ENCODE measurements at regions not wholly inside any gene's neighbourhood (a gene's known extent, or its start where the extent isn't known, plus 50 kb on each side); places are given as distances from the start of the nearest gene placed in this dataset.

DNA sequence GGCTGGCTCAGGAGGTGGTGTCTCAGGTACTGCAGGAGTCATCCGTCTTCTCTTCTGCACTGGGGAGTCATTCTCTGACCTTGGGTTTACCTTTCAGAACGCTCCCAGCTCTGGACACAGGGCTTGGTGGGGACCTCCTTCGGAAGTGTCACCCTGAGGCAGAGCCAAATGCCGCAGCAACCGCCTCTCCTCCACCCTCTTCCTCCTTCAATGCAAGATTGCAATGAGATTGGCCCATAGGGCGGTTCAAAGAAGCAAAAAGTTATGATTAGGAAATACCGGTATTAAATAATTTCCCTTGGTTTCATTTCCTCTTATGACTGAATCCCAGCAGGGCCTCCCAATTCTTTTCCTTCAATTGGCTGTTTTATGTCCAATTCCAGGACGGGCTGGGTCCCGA lies 178.8 kb downstream of the ACKR3 start:
- no peak for DNase-seq

DNA sequence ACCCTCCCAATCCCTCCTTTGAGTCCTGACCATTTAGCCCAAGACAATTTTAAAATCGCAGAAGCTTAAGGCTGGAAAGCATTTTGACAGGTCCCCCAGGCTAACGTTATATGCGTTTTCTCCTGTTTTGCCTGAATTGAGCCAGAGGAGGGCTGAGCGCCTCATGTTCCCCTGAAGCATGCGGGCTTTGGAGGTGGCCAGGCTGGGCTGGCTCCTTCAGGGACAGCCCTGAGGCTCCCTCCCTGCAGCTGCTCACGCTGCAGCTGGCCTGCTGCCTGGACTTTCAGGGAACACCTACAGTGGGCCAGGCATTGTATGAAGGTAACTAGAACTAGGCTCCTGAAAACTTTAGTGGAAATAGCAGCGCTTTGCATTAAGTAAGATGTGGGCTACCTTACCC lies 179.2 kb downstream of the ACKR3 start:
- DNase-seq: no peak

DNA sequence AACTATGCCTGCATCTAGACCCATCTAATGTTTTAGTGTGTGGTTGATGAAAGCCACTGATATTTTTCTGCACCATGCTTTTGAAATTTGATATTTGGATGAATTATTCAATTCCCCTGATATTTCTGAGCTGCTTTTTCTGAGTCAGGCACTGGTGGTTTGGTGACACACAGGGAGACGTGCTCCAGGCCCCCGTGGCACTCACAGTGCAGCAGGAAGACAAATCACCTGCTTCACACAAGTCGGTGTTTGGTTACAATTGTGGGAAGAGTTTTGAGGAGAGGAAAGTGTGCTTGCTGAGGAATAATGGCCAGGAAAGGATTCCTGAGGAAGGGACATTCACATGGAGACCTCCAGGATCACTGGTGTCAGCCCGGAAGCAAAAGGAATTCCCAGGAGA lies 179.7 kb downstream of the ACKR3 start:
- DNase-seq: no peak

DNA sequence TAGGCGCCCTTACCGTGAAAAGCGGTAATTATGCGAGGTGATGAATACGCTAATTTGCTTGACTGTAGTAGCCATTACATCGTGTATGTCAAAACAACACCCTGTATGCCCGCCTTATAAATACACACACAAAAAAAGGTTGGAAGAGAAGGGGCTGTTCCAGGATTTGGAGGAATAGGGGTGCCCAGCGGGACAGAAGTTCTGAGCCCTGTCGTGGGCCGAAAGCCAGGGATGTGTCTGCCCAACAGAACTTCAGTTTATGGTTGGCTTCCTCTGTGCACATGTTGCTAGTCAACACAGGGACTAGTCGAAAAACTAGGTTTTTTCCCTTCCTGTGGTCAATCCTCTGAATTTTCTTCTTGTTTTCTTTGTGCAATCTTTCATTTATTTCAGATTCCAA lies 182.5 kb downstream of the ACKR3 start:
- DNase-seq: no peak

DNA sequence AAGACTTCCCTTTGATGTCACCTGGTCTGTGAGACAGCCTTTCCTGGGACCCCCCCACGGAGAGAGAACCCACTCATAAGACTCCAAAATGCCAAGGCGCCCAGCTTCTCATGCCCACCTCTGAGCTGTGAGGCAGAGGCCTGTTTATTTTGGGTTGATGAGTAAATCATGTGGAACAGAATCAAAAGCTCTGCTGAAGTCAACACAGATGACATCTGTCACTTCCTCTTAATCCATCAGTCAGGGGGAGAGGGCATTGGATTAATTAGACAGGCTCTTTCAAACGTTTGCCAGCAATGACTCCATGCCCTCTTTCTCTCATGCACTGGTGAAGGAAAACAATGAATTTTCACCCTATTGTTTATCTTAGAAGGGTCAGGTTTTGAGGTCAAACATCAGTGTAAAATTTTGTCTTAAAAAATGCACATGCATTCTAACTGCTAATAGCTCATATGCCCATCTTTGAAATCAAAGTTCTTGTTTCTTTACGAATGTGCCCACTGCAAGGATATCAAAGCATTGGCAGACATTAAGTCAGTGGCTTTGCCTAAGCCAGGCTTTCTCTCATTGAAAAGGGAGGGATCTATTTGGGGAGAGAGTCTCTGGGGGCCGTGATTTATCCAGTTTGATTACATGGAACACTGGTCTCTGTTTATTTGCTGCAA lies 184.1 kb downstream of the ACKR3 start:
- DNase-seq: no peak

DNA sequence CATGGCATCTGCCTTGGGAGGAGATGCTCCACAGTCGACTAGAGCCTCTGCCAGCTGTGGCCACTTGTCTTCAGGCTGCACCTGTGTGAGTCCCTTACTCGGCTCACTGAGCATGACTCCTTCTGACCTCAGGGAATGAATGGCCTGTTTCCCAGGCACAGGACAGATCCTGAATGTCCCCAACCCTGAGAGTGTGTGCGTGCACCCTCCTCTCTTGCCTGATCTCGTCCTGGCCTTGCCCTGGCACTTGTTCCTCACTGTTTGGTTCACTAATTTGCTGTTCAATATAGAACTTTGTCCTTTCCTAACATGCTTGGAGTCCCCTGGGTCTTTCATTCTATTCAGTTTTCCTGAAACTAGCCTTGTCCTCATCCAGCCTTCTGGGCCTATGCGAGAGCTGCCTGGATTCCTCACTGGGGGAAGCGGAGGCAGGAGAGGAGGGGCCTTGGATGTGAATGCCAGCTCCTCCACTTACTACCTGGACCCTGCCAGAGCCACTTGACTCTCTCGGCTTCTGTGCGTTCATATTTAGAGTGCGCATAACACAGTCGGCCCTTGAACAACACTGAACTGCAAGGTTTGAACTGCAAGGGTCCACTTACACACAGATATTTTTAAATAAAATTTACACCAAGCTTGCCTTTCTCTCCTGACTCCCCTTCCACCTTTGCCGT lies 184.8 kb downstream of the ACKR3 start:
- no peak for DNase-seq

DNA sequence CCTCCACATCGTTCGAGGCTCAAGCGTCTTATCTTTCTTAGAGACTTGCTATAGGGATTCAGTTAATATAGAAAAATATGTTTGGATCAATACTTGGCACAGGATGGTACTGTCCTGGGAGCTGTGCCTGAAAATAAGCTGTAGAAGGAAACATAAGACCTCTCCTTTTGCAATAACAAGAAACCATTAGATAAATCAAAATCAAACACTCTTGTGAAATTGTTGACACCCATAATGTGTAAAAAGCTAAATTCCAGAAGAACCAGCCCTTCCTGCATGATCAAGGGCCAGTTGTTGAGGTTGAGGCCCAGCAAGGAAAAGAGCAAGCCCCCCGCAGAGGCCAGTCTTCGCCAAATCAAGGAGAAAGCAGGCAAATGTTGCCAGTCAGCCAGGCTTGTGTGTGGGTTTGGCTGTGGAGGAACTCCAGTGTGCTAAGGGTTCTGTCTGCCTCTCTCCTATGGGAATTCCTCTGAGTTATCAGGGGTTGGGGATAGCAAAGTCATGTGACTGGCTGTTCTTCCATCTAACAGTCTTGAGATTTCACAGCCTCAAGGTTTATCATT lies 185.7 kb downstream of the ACKR3 start:
- DNase-seq: no peak

DNA sequence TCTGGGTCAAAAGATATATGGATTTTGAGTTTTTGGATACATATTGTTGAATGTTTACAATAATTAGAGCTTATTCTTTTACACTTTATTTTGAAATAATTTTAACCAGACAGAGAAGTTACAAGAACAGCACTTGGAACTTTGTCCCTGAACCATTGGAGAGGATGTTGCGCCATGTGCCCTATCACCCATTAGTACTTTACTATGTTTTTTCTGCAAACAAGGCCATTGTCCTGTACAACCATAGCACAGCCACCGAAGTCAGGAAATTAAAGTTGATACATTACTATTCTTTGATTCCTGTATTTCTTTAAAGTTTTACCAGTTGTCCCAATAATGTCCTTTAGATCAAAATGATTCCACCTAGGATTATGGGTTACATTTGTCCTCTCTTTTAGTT lies 188.8 kb downstream of the ACKR3 start:
- no peak for DNase-seq

DNA sequence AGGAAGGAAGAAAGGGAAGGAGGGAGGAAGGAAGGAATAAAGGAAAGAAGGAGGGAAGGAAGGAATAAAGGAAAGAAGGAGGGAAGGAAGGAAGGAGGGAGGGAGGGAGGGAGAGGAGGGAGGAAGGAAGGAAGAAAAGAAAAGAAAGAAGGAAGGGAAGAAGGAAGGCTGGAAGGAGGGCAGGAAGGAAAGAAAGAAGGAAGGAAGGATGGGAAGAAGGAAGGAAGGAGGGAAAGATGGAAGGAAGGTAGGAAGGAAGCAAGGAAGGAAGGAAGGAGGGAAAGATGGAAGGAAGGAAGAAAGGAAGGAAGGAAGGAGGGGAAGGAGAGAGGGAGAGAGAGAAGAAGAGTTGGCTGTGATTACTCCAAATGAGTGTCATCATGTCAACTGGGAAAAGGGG lies 190.6 kb downstream of the ACKR3 start:
- no peak for DNase-seq

DNA sequence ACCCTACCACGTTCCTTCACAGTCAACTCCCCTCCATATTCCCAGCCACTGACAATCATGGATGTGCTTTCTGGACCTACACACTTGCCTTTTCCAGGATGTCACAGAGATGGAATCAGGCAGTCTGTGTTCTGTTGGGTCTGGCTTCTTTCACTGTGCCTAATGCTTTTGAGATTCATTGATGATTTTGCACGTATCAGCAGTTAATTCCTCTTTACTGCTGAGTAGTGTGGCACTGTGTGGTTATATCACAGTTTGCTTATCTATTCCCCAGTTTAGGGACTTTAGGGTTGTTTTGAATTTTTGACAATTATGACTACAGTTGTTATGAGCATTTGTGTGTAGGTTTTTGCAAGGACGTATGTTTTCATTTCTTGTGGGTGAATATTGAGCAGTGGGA lies 191.7 kb downstream of the ACKR3 start:
- no peak for DNase-seq

DNA sequence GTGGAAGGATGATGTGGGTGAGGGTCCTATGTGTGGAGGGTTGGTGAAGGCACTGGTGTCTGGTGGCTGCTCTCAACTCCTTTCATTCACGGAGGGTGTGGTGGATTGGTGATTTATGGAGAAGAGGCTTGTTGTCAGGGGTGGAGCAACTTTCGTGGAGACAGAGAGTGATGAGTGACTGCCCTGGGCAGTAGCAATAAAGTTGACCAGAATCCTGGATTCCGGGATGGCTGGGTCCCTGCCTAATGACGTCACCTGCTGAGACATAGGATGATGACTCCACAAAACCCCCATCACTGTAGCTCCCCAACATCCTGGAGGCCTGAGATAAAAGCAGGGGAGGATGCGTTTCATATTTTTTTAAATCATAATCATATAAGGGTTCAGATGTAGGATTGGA lies 193.0 kb downstream of the ACKR3 start:
- no peak for DNase-seq

DNA sequence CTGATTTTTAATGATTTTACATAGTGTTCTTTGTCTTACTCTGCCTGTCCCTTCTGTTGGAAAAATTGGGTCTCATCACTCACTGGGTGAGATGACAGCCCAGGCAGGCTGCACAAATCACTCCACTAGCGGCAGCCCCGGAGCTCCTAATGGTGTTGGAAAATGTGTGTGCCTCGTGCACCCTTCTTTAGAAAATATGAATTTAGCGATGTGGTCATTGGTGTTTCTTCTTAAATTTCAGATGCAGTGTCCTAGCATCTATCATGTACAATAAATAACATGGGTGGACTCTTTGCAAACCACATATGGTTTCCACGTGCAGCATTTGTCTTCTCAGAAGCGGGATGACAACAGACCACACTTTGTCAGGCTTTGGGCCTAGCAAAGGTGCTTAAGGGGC lies 194.2 kb downstream of the ACKR3 start:
- DNase-seq: no peak

DNA sequence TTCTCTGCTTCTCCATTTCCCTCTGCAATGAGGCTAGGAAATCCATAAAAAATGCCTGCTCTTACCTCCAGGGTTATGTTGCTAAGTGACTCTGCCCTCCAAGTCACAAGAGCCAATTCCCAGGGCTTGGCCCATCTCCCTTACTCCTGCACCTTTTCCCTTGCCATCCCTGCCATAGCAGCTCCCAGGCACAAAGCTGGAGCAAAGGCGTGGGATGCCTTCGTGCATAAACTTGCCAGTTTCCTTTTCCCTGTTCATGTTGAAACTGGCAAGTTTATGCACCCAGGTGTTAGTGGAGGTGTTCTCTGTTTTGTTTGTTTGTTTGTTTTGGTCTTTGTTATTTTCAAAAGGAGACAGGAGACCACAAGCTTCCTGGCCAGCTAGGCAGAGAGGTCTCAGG lies 195.1 kb downstream of the ACKR3 start:
- no peak for DNase-seq

DNA sequence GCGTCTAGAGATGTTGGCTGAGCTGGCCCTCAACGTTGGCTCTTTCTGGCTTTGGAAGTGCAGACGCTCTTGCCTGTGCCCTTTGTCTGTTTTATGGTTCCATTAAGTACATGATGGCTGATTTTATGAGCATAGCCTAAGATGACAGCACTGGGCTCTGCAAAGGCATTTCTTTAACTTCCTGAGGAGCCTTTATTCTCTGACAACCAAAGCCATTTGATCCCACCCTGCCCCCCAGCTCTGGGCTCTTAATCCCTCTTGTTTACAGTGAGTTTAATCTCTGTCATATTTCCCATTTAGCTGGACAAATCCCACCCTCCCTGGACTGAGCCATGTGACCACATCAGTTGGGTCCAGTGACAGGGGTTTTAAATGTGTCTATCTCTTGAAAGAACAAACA lies 195.9 kb downstream of the ACKR3 start:
- DNase-seq: no peak

DNA sequence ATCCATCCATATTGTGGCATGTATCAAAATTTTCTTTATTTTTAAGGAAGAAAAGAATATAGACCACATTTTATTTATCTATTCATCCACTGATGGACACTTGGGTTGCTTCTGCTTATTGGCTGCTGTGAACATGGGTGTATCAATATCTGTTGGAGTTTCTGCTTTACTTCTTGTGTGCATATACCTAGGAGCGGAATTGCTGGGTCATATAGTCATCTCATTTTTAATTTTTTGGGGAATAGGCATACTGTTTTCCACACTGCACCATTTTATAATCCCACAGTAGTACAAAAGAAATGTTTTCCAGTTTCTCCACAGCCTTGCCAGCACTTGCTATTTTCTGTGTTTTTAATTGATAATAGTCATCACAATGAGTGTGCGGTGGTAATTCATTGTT lies 197.2 kb downstream of the ACKR3 start:
- no peak for DNase-seq

DNA sequence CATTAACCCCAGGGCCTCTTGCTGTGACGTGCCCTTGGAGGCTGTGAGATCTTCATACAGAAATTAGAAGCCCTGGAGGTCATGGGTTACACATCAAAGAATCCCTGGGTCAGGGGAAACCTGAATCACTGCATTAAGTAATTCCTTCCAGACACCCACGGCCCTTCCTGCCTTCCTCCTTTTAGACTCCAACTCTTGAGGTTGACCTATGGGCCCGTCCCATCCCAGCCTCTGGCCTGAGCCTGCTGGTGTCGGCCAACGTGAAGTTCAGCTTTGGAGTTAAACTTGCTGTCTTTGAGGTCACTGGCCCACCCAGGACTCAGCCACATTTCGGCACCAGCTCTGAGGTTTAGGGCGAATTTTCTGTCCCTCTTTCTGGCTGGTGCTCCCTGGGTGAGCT lies 198.3 kb downstream of the ACKR3 start:
- DNase-seq: no peak

DNA sequence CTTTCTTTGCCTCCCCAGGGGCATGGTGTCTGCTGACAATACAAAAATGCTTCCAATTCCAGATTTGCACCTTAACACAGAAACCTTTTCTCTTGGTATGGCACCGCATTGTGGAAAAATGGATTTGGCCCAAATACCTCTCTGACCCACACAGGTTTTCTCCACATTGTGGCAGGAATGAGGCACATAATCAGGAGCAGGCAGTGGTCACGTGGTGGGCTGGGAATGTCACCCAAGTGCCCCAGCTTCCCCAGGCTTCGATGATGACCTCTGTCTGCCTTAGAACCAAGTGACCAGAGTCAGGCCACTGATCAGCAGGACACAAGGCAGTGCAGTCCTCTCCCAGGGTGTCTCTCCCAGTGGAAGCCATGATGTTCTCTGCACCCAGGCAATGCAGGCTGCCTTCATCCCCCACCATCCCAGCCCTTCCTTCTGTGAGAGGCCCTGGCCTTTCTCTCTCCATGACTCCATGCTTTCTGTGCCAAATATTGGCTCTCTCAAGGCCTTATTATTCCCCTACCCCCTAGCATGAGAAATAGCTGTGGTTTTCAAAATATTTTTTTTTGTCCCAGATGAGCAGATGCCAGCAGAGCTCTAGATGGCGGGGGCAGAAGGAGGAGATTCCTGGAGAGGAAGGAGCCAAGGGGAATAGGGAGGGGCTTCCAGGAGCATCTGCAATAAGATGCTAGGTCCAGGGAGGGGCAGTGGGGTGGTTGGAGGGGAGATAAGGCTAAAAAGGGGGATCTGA lies 198.9 kb downstream of the ACKR3 start:
- DNase-seq: no peak

DNA sequence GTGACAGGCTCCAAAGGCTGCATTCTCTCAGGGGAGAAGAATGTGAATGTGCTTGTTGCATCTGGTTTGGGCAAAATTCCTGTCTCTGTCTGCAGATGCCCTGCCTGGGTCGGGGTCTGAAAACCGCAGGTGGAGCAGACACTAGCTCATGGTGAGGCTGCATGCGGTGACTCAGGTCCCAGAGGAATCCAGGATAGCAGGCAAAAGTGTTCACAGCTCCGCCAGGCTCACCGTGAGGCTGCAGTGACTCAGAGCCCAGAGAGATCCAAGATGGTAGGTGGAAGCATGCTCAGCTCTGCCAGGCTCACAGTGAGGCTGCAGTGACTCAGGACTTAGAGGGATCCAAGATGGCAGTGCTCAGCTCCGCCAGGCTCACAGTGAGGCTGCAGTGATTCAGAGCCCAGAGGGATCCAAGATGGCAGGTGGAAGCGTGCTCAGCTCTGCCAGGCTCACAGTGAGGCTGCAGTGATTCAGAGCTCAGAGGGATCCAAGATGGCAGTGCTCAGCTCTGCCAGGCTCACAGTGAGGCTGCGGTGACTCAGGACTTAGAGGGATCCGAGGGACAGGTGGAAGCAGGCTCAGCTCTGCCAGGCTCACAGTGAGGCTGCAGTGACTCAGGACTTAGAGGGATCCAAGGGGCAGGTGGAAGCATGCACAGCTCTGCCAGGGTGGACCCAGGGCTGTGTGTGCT lies 200.5 kb downstream of the ACKR3 start:
- no peak for DNase-seq

DNA sequence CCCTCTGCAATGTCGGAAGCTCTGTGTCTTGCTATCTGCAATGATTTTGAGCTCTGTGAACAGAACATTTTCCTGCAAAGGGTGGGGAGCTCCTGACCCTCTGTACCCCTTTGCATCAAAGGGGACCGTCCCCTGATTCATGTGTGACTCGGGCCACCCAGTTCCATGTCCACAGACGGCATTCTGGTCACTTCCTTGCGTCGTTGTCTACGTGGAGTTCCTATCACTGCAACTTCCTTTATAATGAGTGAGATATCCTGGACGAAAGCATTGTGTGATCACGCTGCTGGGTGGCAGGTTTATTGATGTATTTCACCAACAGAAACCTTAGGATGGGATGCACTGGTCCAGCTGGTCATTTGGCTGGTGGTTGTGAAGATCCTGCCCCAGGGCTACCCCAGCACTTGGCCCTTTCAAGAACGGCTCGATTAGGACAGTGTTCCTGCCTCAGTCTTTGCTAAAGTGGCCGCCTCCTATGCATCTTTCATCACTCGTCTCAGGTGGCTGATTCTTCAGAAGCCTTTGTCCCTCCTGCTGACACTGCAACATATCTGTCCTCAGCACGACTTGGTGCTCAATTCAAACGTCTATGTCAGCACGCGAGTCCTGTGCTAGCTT lies 202.7 kb downstream of the ACKR3 start:
- no peak for DNase-seq

DNA sequence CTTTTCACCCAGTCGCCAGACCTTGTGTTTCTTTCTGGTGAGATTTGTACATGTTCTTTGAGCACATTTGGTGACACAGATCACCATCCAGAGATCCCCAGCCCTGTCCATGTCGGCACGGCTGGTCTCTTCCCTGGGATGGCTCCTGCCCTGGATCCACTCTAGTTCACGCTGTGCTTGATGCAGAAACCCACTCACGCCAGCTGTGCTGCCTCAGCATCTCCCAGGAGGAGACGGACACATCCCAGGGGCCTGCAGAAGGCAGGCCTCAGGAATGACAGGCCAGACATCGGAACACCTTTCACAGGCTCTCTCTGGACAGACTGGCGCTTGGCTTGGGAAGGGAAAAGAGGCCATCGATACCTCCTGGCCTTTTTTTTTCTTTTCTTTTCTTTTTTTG lies 203.6 kb downstream of the ACKR3 start:
- DNase-seq: no peak

DNA sequence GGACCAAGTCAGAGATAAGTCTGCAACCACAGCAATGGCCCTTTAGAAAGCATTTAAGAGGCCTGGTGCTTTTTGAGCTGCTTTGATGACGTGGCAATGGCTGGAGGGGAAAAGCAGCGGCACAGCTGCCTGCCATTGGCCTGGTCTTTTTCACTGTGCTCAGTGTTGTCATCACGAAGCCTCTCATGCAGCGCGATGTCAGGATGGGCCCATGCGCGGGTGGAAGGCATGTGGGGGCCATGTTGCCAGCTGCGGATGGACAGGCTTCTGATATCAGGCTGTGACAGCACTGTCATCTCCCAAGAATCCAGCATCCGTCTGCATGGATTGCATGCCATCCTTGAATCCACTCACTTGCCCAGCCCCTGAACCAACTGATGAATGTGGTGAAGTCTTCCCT lies 204.5 kb downstream of the ACKR3 start:
- no peak for DNase-seq

DNA sequence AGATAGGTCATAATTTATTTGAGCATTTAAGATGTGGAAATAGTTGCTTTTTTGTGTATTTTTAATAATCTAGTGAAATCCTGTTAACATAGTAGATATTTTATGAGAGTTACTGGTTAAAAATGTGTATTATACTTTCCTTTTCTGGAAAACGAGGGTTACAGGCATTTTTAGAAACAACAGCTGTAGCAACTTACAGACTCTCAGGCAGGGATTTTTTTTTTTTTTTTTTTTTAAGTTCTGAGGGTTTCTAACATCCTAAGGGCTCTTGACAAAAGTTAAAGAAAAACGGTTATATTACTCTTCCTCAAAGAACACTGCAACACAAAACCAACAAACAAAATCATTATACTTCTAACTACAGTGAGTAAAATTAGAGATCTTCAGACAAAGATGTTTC lies 205.9 kb downstream of the ACKR3 start:
- DNase-seq: no peak

DNA sequence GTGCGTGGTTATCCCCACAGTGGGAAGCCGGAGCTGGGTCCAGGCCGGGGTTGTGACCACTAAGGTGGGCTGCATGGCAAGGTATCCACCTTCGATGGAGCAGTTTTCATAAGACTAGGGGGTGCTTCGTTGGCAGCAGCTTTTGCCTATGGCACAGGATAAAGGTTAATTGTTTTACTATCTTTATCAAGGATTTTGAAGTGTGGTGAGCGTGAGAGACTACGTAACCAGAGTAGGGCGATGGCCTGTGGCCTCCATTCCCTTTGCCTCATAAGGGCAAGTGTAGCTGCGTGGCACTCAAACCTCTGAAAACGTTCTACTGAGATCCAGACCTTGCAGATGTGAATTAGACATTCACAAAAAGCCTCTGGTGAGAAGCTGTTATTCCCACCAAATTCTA lies 206.6 kb downstream of the ACKR3 start:
- DNase-seq: no peak

Data from activated T-cell treated with anti-CD3 and anti-CD28 coated beads for 4 hours (primary cell).